Adipocyte (in vitro differentiated cells): ENCODE measurements at regions not wholly inside any gene's neighbourhood (a gene's known extent, or its start where the extent isn't known, plus 50 kb on each side); places are given as distances from the start of the nearest gene placed in this dataset.
A peak's percentile ranks its signal among the peaks of the same experiment; 100 is the strongest.
"Not testable (repeated sequence)": the region's sequence is repeated elsewhere in the genome, so short reads cannot be mapped to it uniquely, and the experiment has no call there.

Experiments used
- DNase-seq: peaks from one replicate; pipeline ENCODE4 v3.0.0-alpha.2; 2015; ENCODE audit warnings: low read depth
- H3K27me3 ChIP-seq: replicated peaks from 2 replicates; pipeline ENCODE4 v1.7.0; 2013; ENCODE audit warnings: mild to moderate bottlenecking, low read length, moderate library complexity; ENCODE audit not compliant: control insufficient read depth, insufficient read depth
- H3K36me3 ChIP-seq: 2 replicates; pipeline ENCODE4 v1.7.0; 2013; ENCODE audit warnings: low read length, mild to moderate bottlenecking, moderate library complexity; ENCODE audit not compliant: control insufficient read depth, insufficient read depth, severe bottlenecking
- H3K4me1 ChIP-seq: 2 replicates; pipeline ENCODE4 v1.7.0; 2013; ENCODE audit warnings: mild to moderate bottlenecking, low read length, moderate library complexity; ENCODE audit not compliant: control insufficient read depth, insufficient read depth
- H3K4me3 ChIP-seq: 2 replicates; pipeline ENCODE4 v1.7.0; 2013; ENCODE audit warnings: mild to moderate bottlenecking, low read length, moderate library complexity
- H3K9ac ChIP-seq: 2 replicates; pipeline ENCODE4 v1.7.0; 2013; ENCODE audit warnings: mild to moderate bottlenecking, low read length, moderate library complexity
- H3K9me3 ChIP-seq: 2 replicates; pipeline ENCODE4 v1.7.0; 2013; ENCODE audit warnings: mild to moderate bottlenecking, low read length, moderate library complexity; ENCODE audit not compliant: control insufficient read depth

GRCh38 chr1:187616830-187617229, 788.1 kb downstream of the PLA2G4A start:
- not testable (repeated sequence) for H3K4me3 ChIP-seq, H3K9me3 ChIP-seq, H3K9ac ChIP-seq, H3K4me1 ChIP-seq, H3K36me3 ChIP-seq, H3K27me3 ChIP-seq, DNase-seq

GRCh38 chr1:187617776-187618175, 789.0 kb downstream of the PLA2G4A start:
- Histone ChIP-seq H3K9ac (no peak overlapping the region), H3K36me3 (no peaks in the 10 kb centered on the region), H3K27me3 (no peaks in the 10 kb centered on the region)

GRCh38 chr1:187619175-187619574, 790.4 kb downstream of the PLA2G4A start:
- Histone ChIP-seq H3K36me3 (no peaks in the 10 kb centered on the region), H3K27me3 (no peaks in the 10 kb centered on the region), H3K9ac (no peak overlapping the region), H3K4me3 (no peak overlapping the region), H3K4me1 (no peaks in the 10 kb centered on the region), H3K9me3 (no peaks in the 10 kb centered on the region)
- no peak for DNase-seq

More at GRCh38 chr1:187617776-187618175, 789.0 kb downstream of the PLA2G4A start:
- Histone ChIP-seq H3K4me3 (no peak overlapping the region), H3K4me1 (no peaks in the 10 kb centered on the region), H3K9me3 (no peaks in the 10 kb centered on the region)
- no peak for DNase-seq

- no peak overlapping the region for H3K9ac ChIP-seq
- no peaks in the 10 kb centered on the region for H3K36me3 ChIP-seq
- DNase-seq, result no peak
These were observed 793.2 kb downstream of the PLA2G4A start for GRCh38 chr1:187621951-187622350.

GRCh38 chr1:187622545-187622944, 793.8 kb downstream of the PLA2G4A start:
- H3K27me3 ChIP-seq, result no peaks in the 10 kb centered on the region

More at GRCh38 chr1:187621951-187622350, 793.2 kb downstream of the PLA2G4A start:
- no peak overlapping the region for H3K4me3 ChIP-seq
- no peaks in the 10 kb centered on the region for H3K9me3 ChIP-seq
- H3K27me3 ChIP-seq, result no peaks in the 10 kb centered on the region
- no peaks in the 10 kb centered on the region for H3K4me1 ChIP-seq

GRCh38 chr1:187624812-187625545, 796.2 kb downstream of the PLA2G4A start:
- peaks cover 1% of the 10 kb centered on the region for H3K9me3 ChIP-seq
- H3K4me1 ChIP-seq, result no peaks in the 10 kb centered on the region
- no peak overlapping the region for H3K9ac ChIP-seq
- no peaks in the 10 kb centered on the region for H3K27me3 ChIP-seq
- no peak overlapping the region for H3K4me3 ChIP-seq
- peak; percentile 76 for DNase-seq
- H3K36me3 ChIP-seq, result no peaks in the 10 kb centered on the region

More at GRCh38 chr1:187622545-187622944, 793.8 kb downstream of the PLA2G4A start:
- no peak overlapping the region for H3K4me3 ChIP-seq
- no peaks in the 10 kb centered on the region for H3K36me3 ChIP-seq
- no peaks in the 10 kb centered on the region for H3K4me1 ChIP-seq
- H3K9ac ChIP-seq, result no peak overlapping the region
- no peaks in the 10 kb centered on the region for H3K9me3 ChIP-seq
- no peak for DNase-seq

GRCh38 chr1:187626056-187626455, 797.3 kb downstream of the PLA2G4A start:
- DNase-seq, result no peak
- no peaks in the 10 kb centered on the region for H3K36me3 ChIP-seq

GRCh38 chr1:187627516-187627915, 798.8 kb downstream of the PLA2G4A start:
- Histone ChIP-seq H3K36me3 (no peaks in the 10 kb centered on the region), H3K4me3 (no peak overlapping the region), H3K9me3 (peaks cover 18% of the 10 kb centered on the region), H3K9ac (no peak overlapping the region), H3K27me3 (no peaks in the 10 kb centered on the region), H3K4me1 (no peaks in the 10 kb centered on the region)
- no peak for DNase-seq

More at GRCh38 chr1:187626056-187626455, 797.3 kb downstream of the PLA2G4A start:
- H3K9me3 ChIP-seq, result peaks cover 12% of the 10 kb centered on the region
- no peak overlapping the region for H3K9ac ChIP-seq
- H3K27me3 ChIP-seq, result no peaks in the 10 kb centered on the region
- H3K4me1 ChIP-seq, result no peaks in the 10 kb centered on the region
- H3K4me3 ChIP-seq, result no peak overlapping the region

- H3K4me1 ChIP-seq, result no peaks in the 10 kb centered on the region
- no peaks in the 10 kb centered on the region for H3K27me3 ChIP-seq
- H3K9ac ChIP-seq, result no peak overlapping the region
- peaks cover 18% of the 10 kb centered on the region for H3K9me3 ChIP-seq
- H3K36me3 ChIP-seq, result no peaks in the 10 kb centered on the region
- no peak for DNase-seq
- H3K4me3 ChIP-seq, result no peak overlapping the region
These were observed 800.3 kb downstream of the PLA2G4A start for GRCh38 chr1:187629075-187629474.

- DNase-seq, result no peak
- H3K4me3 ChIP-seq, result no peak overlapping the region
These were observed 802.1 kb downstream of the PLA2G4A start for GRCh38 chr1:187630653-187631380.

GRCh38 chr1:187631381-187631675, 802.6 kb downstream of the PLA2G4A start:
- no peaks in the 10 kb centered on the region for H3K36me3 ChIP-seq
- no peaks in the 10 kb centered on the region for H3K27me3 ChIP-seq
- no peak overlapping the region for H3K9ac ChIP-seq
- DNase-seq, result no peak
- H3K9me3 ChIP-seq, result peaks cover 18% of the 10 kb centered on the region
- no peaks in the 10 kb centered on the region for H3K4me1 ChIP-seq
- H3K4me3 ChIP-seq, result no peak overlapping the region

More at GRCh38 chr1:187630653-187631380, 802.1 kb downstream of the PLA2G4A start:
- H3K36me3 ChIP-seq, result no peaks in the 10 kb centered on the region
- H3K9me3 ChIP-seq, result peaks cover 18% of the 10 kb centered on the region
- H3K4me1 ChIP-seq, result no peaks in the 10 kb centered on the region
- no peaks in the 10 kb centered on the region for H3K27me3 ChIP-seq
- no peak overlapping the region for H3K9ac ChIP-seq
